KG1 (cell line): ENCODE measurements at regions not wholly inside any gene's neighbourhood (a gene's known extent, or its start where the extent isn't known, plus 50 kb on each side); places are given as distances from the start of the nearest gene placed in this dataset.
A peak's percentile ranks its signal among the peaks of the same experiment; 100 is the strongest.

Experiments used
- DNase-seq: peaks from one replicate; lab custom pipeline; 2025; lab: John Stamatoyannopoulos, UW

DNA sequence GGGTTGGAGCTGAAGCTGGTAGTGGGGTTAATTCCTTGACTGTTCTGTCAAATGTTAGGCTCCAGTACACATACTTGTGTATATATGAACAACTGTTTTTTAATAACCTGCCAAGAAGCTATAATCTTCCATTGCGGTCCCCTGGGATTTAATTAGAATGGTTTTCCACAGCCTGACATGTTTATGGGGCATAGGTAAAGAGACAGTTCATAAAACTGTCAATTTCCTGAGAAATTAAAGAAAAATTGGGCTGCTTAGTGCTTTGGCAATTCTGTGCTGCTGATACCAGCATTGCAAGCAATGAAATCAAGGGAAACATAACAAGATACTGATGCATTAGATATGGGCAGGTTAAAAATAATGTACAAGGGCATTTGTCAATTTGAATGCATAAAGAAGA lies 314.1 kb upstream of the SLC35B3 start:
- no peak for DNase-seq

- no peak for DNase-seq
Measured at GRCh38 chr6:8743170-8743745, 307.9 kb upstream of the SLC35B3 start.

GRCh38 chr6:8739454-8739853 lies 304.1 kb upstream of the SLC35B3 start:
- no peak for DNase-seq

DNA sequence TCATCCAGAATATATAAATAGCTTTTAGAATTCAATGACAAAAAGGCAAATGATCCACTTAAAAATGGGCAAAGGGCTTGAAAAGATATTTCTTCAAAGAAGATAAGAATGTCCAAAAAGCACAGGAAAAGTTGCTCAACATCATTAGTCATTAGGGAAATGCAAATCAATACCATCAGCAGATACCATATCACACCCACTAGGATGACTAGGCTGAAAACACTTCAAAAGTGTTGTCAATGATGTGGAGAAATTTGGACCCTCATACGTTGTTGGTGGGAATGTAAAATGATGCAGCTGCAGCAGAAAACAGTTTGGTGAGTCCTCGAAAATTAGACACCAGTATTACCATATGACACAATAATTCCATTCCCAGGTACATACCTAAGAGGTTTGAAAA lies 303.6 kb upstream of the SLC35B3 start:
- DNase-seq, result no peak

DNA sequence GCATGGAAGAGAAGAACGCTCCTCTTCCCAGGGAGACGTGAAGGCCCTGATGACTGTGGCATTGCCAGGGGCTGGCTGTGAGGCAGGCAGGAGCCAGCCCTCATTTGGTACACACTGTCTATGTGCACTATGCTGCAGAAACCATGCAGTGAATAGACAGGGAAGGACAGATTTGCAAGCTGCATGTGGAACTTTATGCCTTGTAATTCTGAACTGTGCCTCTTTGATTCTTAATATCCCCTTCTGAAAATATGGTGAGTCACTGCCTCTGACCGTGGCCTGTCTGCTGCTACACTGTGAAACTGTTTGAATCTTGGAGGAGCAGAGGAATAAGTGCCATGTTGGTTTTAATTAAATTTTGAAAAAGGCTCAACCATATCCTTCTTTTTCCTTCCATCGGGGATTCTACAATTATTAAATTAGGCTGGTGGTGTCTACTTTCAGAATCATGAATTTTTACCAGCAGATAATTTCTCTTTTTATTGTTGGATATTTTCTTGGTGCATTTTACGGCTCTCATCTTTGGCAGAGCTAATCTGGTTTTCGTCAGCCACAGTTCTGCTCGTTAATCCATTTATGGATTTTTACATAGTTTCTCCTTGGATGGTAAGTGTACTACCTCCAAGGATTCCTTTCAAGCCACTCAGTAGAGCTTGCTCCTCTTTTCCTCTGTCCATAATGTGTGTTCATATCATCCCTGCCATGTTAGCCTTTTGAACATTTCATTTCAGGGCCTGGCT lies 301.0 kb upstream of the SLC35B3 start:
- no peak for DNase-seq

DNA sequence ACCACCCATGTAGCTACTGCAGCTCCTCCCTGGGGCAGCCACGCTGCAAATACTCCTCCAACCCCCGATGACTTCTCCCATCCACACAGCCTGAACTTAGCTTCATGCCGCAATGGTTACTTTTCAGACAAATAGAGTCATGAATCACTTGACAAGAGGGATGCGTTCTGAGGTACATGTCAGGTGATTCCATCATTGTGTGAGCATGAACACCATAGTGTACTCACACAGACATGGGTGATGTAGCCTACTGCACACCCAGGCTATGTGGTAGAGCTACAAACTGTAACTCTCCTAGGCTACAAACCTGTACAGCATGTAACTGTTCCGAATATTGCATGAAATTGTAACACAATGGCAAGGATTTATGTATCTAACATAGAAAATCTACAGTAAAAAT lies 298.5 kb upstream of the SLC35B3 start:
- no peak for DNase-seq

GRCh38 chr6:8731874-8732273 lies 296.5 kb upstream of the SLC35B3 start:
- DNase-seq, result peak; percentile 54

DNA sequence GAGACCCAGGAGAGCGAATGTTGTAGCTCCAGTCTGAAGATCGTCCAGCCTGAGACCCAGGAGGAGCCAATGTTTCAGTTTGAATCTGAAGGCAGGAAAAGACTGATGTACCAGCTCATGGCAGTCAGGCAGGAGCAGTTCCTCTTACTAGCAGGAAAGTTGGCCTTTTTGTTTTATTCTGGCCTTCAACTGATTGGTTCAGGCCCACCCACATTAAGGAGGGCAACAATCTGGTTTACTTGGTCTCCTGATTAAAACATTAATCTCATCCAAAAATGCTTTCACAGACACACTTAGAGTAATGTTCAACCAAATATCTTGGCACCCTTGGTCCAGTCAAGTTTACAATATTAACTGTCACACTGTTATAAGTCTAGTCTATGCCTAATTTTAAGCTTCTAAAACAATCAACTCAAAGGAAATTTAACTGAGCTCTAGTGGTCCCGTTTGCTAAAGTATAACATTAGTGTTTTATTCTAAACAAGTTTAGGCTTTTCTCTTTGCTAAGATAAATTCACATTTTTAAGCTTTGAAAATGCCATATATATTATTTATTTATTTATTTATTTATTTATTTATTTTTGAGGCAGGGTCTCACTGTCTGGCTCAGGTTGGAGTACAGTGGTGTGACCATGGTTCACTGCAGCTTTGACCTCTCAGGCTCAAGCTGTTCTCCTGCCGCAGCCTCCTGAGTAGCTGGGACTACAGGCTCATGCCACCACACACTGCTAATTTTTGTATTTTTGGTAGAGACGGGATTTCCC lies 275.5 kb upstream of the SLC35B3 start:
- DNase-seq, result no peak

DNA sequence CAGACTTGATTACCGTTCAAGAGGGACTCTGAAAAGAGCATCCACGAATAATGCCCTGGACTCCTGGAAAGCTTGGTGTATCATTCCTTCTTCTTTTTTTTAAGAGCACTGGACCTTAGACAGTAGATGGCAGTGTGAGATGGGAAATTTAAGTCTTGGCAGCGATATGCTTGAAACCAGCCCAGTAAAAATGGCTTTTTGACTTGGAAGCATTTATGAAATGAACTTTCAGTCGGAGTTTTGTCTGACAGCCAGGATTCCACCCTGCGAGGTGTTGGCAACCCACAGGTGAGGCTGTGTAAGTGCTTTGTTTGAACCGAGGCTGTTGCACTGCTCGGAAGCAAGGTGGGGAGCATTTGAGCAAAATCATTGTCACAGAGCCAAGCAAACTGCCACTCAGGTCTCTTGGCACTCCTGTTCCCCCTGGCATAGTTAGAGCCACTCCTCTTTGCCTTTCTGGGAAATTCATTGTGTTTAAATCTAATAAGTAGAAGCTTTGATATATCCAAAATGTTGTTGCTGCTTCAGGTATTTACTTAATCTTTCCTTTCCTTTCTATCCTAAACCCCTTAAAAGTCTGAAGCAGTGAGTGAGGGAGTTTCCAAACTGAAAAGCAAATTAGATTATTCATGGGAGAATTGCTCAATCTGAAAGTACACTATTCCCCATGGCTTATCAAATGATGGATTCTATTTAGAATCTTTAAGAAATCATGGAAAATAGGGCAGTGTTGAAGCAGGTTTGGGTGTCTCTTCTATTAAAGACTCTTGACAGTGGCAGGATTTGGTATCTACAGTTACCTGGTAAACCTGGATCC lies 272.8 kb upstream of the SLC35B3 start:
- no peak for DNase-seq

DNA sequence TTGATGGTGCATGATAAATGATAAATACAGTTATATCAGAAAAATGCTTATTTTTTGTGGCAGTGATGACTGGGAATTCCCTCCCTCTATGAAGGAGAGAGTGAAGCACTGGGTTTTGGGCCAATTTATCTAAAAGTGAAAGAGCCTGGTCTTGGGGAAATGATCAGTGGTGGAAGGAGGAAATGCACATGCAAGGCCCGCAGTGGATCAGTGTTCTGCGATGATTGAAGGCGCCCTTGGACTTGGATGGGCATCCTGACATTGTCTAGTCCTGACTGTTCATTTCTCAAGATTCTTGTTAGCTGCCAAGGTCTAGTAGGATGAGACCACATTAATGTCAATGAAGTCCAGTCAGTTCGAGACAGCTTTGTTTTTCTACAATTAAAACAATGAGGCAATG lies 272.0 kb upstream of the SLC35B3 start:
- no peak for DNase-seq

- no peak for DNase-seq
Measured at GRCh38 chr6:8705435-8706020, 270.2 kb upstream of the SLC35B3 start.

DNA sequence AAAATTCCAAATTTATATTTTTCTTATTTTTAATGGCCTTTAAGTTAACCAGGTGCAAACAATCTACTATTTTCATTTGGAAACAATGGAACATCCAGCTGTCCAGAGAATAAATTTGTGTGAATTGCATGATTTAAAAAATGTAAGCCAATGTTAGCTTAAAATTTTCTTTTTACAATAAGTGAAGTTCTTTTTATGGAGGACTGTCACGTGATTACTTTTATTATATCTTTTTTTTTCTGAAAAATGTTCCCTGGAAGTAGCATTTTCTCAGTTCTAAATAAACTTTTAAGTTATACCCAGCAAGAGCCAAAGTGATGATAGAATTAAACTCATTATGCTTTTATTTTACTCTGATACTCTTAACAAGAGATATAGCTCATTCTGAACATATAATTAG lies 267.7 kb upstream of the SLC35B3 start:
- no peak for DNase-seq

DNA sequence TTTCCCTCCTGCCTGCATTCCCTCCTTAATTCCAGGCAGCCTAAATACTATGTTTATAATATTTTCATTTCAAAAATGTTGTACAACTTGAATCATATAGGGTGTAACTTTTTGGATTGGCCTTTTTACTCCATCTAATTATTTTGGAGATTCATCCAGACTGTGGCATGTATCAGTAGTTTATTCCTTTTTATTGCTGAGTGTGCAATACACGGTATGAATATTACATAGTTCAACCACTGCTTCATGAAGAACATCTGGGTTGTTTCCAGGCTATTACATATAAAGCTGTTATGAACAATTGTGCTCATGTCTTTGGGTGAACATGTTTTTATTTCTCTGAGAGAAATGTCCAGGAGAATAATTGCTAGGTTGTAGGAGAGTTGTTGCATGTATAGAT lies 253.5 kb upstream of the SLC35B3 start:
- DNase-seq, result no peak

DNA sequence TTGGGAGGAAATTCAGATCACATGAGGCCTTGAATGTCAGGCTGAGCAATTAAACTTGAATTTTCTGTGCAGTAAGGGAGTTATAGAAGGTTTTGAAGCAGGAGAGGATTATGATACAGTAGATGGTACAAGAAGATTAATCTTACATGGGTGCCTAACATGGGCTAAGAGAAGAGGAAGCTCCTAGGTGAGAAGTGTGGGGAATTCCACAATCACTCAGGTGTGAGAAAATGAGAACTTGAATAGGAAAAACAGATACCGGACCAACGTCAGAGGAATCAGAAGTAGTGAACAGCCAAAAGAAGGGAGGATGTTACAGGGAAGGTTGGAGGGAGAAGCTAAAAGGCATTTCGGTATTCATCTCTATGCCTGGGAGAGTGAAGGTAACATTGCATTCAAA lies 250.7 kb upstream of the SLC35B3 start:
- no peak for DNase-seq

- DNase-seq, result no peak
Measured at GRCh38 chr6:8683204-8683603, 247.9 kb upstream of the SLC35B3 start.

GRCh38 chr6:8679823-8680222 lies 244.5 kb upstream of the SLC35B3 start:
- DNase-seq, result no peak

DNA sequence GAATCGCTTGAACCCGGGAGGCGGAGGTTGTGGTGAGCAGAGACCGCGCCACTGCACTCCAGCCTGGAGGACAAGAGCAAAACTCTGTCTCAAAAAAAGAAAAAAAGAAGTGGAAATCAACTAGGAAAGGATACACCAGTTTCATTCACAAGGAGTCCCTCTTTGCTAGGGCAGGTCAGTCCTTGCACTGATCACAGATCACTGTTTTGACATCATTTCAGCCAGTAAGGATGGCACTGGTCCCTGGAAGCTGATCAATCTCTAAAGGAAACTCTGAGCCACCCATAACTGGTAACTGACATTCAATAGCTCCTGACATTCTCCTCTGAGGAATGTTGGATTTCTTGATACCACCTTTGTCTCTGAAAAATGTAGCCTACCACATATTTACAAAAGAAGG lies 243.1 kb upstream of the SLC35B3 start:
- DNase-seq, result no peak

GRCh38 chr6:8674126-8674525 lies 238.8 kb upstream of the SLC35B3 start:
- DNase-seq, result no peak

GRCh38 chr6:8672882-8673281 lies 237.5 kb upstream of the SLC35B3 start:
- no peak for DNase-seq

DNA sequence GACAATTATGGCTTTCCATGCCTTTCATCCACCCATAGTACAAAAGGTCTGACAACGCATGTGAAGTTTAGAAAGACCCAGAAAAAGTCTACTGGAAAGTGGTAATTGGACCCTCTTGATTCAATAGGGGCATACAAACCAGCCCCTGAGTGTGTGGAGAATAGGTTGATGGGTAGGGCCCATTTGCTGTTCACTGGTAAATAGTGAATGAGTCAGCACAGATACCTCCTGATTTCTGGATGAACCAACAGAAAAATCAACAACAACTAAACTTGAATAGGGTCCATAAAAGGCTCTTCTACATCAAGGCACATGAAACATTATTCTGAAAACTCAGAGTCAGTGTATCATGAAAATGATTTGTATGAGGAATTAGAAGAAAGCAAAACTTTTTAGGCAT lies 235.4 kb upstream of the SLC35B3 start:
- DNase-seq, result no peak

- DNase-seq, result no peak
Measured at GRCh38 chr6:8664700-8665099, 229.4 kb upstream of the SLC35B3 start.

- DNase-seq, result no peak
Measured at GRCh38 chr6:8664070-8664469, 228.7 kb upstream of the SLC35B3 start.
